AG04449 (cell line): ENCODE measurements at regions not wholly inside any gene's neighbourhood (a gene's known extent, or its start where the extent isn't known, plus 50 kb on each side); places are given as distances from the start of the nearest gene placed in this dataset.

ENCODE experiments used
- CTCF ChIA-PET: fragments of 350-600 bp; formaldehyde crosslinking; extraction: SDS; loops from one replicate; lab custom pipeline; 2021; ENCODE audit warnings: antibody characterized with exemption; lab: Yijun Ruan, JAX
- POLR2A ChIA-PET: fragments of 400-600, 350-600 bp; formaldehyde crosslinking; extraction: SDS; loops from one replicate; lab custom pipeline; 2020; ENCODE audit warnings: antibody characterized with exemption, inconsistent platforms; lab: Yijun Ruan, JAX
- DNase-seq: peaks from one replicate; pipeline ENCODE4 v3.0.0-alpha.2; 2010; ENCODE audit warnings: low read depth, low spot score
- H3K4me3 ChIP-seq: 2 replicates; pipeline ENCODE4 v1.5.1; 2011; ENCODE audit warnings: low read depth, mild to moderate bottlenecking, control low read depth, low read length
- CTCF ChIP-seq: IDR thresholded peaks from one replicate; pipeline ENCODE4 v1.5.1; 2011; ENCODE audit warnings: mild to moderate bottlenecking, moderate library complexity, low read length, control low read depth, inconsistent platforms; ENCODE audit not compliant: insufficient read depth; ENCODE audit errors: missing control alignments

GRCh38 chr2:9156483-9156882, 50.1 kb upstream of the ASAP2 start:
- no peak for TF ChIP-seq CTCF
- DNase-seq, result no peak
- CTCF ChIA-PET, result no interaction called here
- POLR2A ChIA-PET, result no interaction called here
- no peak overlapping the region for H3K4me3 ChIP-seq

GRCh38 chr2:9154061-9154460, 52.6 kb upstream of the ASAP2 start:
- no peak overlapping the region for H3K4me3 ChIP-seq
- CTCF ChIA-PET, result interaction anchor here (1.5 to 1.8 kb wide), 3 partner anchors 9 to 217 kb away, joined by 6 to 11 read pairs (median 8); no protein-coding TSS in a partner anchor
- POLR2A ChIA-PET, result interaction anchor here (0.7 to 0.8 kb wide), 2 partner anchors 271 to 401 kb away, joined by 3 to 4 read pairs; no protein-coding TSS in a partner anchor
- no peak for DNase-seq
- TF ChIP-seq CTCF, result no peak

- H3K4me3 ChIP-seq, result no peak overlapping the region
- TF ChIP-seq CTCF, result no peak
- ChIA-PET CTCF (interaction anchor here (1.5 to 1.8 kb wide), 3 partner anchors 10 to 217 kb away, joined by 6 to 11 read pairs (median 8); no protein-coding TSS in a partner anchor), POLR2A (interaction anchor here (0.8 kb wide), 1 partner anchor 402 kb away, joined by 4 read pairs; no protein-coding TSS in a partner anchor)
- no peak for DNase-seq
Observed at GRCh38 chr2:9153643-9153980, 53.0 kb upstream of the ASAP2 start.

- H3K4me3 ChIP-seq, result no peak overlapping the region
- TF ChIP-seq CTCF, result no peak
- DNase-seq, result no peak
- POLR2A ChIA-PET, result no interaction called here
- CTCF ChIA-PET, result interaction anchor here (1.0 to 1.8 kb wide), 4 partner anchors 10 to 218 kb away, joined by 3 to 11 read pairs (median 6); no protein-coding TSS in a partner anchor
Observed at GRCh38 chr2:9152975-9153642, 53.5 kb upstream of the ASAP2 start.

GRCh38 chr2:9150906-9151305, 55.7 kb upstream of the ASAP2 start:
- no peak for TF ChIP-seq CTCF
- no peak for DNase-seq
- ChIA-PET POLR2A (no interaction called here), CTCF (interaction anchor here (1.1 to 1.2 kb wide), 2 partner anchors 9 to 52 kb away, joined by 3 read pairs; no protein-coding TSS in a partner anchor)
- no peak overlapping the region for H3K4me3 ChIP-seq

- TF ChIP-seq CTCF, result no peak
- ChIA-PET CTCF (interaction anchor here (1.1 to 1.5 kb wide), 3 partner anchors 9 to 182 kb away, joined by 3 read pairs; no protein-coding TSS in a partner anchor), POLR2A (no interaction called here)
- no peak overlapping the region for H3K4me3 ChIP-seq
- no peak for DNase-seq
Observed at GRCh38 chr2:9150568-9150900, 56.1 kb upstream of the ASAP2 start.
